ENCODE measurements at regions not wholly inside any gene's neighbourhood (a gene's known extent, or its start where the extent isn't known, plus 50 kb on each side); places are given as distances from the start of the nearest gene placed in this dataset.

DNA sequence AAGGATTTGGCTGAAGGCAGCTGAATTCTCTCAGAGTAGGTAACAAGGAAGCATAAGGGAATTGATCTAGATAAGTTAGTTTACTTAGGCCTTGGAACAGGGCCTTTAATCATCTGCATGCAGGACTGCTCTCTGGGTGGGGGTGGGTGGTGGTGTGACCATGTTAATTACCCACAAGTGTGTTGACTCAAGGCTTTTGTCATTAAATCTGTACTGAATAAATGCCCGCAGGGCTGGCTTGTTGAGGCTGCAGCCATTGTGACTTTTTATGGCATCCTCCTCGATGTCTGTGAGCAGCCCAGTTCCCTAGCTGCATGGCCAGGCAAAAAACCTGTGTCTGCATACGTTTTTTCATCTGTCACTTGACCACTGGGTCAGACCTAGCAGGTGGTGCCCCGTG lies 63.5 kb upstream of the ASCC3 start:
- DNase-seq (ENCODE audit: low spot score): no peak

DNA sequence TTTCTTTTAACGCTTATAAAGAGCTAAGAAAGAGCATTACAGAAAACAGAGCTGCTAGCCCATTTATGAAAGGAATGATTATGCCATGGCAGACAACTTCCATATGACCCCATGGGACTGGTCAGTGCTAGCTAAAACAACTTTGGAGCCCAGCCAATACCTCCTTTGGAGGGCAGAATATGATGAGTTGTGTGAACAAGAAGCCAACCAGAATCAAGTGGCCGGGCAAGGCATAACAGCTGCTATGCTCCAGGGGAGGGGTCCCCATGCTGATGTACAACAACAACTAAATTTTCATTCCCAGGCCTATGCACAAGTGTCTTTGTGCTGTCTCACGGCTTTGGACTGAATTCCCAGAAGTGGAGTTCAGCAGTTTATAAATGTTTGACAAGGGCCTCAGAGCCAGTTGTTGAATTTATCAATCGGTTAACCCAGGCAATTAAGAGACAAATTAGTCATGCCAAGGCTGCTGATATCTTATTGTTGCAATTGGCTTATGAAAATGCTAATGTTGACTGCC lies 65.0 kb upstream of the ASCC3 start:
- no peak for DNase-seq (ENCODE audit: low spot score)

DNA sequence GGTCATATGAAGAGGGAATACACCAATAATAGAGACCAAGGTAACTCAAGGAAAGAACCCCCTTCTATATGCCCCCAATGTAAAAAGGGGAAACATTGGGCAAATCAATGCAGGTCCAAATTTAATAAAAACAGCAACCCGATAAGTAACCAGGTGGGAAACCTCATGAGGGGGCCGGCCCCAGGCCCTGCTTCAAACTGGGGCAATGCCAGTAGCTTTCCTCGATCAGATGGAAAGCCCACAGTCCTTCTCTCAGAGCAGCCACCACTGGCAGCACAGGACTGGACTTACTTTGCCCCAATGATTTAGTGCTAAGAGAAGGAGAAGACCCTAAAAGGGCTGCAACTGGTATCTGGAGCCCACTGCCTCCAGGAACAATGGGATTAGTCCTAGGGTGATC lies 65.6 kb upstream of the ASCC3 start:
- no peak for DNase-seq (ENCODE audit: low spot score)

DNA sequence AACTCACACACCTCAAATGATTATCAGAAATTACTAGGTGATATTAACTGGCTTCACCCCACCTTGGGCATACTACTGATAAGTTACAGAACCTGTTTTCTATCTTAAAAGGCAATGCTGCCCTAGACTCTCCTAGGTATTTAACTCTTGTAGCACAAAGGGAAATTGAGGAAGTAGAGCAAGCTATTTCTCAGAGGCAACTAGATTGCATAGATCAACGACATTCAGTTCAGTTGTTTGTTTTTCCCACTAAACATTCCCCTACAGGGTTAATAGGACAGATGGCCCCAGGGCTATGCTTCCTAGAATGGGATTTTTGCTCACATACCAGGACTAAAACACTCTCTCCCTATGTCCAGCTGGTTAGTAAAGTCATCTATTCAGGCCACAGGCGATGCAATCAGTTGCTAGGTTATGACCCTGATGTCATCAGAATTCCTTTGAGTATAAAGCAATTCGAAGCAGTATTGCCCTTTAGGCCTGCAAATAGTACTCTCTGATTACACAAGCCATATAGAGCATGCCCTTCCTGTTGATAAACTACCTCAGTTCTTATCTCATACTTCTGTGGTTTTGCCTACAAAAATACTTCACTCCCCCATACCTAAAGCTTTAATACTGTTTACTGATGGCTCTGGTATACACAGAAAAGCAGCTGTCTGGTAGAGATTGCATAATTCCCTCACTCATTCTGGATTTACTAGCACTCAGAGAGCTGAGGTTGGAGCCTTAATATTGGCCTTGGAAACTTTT lies 67.4 kb upstream of the ASCC3 start:
- DNase-seq (ENCODE audit: low spot score): no peak

DNA sequence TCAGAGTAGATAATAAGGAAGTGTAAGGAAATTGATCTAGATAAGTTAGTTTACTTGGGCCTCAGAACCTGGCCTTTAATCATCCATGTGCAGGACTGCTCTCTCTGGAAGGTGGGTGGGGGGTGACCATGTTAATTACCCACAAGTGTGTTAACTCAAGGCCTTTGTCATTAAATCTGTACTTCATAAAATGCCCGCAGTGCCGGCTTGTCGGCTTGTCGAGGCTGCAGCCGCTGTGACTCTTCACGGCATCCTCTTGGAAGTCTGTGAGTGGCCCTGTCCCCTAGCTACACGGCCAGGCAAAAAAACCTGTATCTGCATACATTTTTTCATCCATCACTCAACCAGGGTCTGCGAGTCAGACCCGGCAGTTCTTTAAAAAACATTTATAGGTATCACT lies 70.9 kb upstream of the ASCC3 start:
- DNase-seq (ENCODE audit: low spot score): no peak

DNA sequence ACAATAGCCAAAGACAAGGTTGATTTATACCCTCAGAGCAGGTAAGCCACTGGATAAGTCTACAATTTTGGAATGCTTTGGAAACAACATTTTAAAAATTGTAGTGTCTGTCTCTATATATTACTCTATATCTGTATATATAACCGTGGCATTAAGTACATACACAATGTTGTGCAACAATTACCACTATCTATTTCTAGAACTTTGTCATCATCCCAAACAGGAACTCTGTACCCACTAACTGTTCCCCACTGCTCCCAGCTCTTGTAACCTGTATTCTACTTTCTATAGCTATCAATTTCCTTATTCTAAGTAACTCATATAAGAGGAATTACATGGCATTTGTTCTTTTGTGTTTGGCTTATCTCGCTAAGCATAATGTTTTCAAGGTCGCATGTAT lies 78.2 kb upstream of the ASCC3 start:
- no peak for DNase-seq (ENCODE audit: low spot score)

DNA sequence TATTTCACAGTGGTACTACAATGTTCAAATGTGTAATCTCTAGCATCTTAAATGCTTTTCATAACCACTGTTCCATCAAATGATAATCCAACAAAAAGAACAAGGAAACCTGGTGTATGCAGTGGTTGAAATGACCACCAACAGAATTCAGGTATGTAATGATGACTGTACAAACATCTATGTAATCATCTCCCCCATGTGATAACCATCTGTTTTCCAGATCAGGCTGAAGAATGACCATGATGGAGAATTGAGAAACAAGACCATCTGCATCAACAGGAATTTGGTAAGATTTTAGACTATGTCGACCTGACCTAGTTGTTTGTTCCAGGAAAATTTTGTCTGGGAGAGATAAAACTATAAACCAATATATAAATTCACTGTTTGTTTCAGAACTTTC lies 81.3 kb upstream of the ASCC3 start:
- DNase-seq (ENCODE audit: low spot score): no peak

DNA sequence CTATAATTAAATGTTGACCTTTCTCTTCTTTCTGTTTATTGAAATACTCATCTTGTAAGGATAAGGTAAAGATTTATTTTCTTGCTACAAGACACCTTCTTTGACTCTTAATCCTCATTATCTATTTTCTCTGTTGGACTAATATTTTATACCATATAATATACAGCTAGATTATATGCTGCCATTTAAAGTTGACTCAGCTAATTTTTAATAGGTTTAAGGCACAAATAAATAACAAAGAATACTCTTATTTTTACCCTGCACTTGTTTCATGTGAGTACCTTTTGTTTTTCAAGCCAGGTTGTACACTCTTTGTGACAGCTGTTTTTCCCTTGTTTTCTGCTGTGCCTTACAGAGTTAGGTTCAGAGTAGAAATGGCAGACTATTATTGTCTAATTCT lies 83.9 kb upstream of the ASCC3 start:
- no peak for DNase-seq (ENCODE audit: low spot score)

DNA sequence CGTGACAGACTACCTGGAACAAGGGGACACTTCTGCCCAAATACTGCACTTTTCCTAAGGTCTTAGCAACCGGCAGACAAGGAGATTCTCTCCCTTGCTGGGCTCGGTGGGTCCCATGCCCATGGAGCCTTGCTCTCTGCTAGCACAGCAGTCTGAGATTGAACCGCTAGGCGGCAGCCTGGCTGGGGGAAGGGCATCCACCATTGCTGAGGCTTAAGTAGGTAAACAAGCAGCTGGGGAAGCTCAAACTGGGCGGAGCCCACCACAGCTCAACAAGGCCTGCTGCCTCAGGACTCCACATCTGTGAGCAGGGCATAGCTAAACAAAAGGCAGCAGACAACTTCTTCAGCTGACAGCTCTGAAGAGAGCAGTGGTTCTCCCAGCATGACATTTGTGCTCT lies 87.8 kb upstream of the ASCC3 start:
- DNase-seq (ENCODE audit: low spot score): no peak

DNA sequence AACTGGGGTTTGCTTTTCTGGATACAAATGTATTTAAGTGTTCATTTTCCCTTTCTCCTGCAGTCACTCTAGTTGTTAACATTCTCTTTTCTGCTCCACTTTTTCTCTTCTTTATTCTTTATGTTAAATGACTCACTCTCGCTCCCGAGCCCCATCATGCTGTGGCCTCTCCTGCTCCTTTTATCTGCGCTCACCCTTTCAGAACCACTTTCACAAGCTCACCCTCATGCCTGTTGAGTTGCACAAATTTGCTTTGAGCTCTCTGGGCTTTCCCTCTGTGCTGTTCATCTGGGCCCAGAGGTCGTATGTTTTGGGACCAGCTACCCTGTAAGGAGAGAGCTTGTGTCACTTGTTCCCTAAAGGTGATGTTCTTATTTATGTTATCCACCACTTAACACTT lies 98.1 kb upstream of the ASCC3 start:
- DNase-seq (ENCODE audit: low spot score): no peak

DNA sequence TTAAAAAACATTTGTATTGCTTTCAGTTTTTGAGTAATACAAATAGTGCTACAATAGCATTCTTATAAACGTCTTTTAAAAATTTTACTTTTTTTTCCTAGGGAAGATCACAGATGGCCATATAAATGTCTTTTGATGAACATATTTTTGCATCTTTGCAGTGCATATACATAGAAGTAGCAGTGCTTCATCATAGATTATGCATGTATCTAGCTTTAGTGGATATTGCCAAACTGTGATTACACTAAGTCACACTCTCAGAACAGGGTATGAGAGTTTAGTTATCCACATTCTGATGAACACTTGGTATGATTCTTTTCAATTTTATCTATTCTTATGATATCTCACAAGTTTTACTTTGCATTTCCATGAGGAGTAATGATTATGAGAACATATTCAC lies 99.8 kb upstream of the ASCC3 start:
- DNase-seq (ENCODE audit: low spot score): no peak

DNA sequence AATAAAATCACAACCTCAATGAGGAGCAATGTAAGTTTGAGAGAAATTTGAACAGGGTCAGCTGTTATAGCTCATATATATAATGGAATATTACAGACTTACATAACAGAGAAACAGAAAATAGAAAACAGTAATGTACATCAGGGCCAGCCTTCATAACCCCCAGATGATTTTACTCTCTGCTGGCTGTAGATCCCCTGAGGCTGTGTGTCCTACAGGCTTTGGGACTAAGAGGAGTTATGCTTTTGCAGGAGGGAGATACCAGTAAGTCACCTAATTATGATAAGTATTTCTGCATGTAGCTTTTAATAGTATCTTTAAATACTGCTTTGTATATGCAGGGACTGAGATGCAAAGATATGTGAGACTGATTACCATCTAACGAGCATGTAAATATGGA lies 105.8 kb upstream of the ASCC3 start:
- no peak for DNase-seq (ENCODE audit: low spot score)

DNA sequence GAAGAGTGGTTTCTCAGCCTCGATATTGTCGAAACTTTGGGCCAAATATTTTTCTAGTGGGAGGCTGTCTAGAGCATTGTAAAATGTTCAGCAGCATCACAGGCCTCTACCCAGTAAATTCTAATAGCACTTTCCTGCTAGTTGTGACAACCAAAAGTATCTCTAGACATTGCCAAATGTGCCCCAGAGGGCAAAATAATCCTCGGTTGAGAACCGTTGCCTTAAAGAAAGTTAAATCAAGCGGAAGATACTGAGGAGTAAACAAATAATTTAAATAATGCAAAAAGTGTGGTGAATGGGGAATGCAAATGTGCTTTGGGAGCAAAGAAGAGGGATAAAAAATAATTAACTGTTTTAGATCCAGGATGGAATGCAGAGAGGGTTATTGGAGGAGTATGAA lies 106.4 kb upstream of the ASCC3 start:
- no peak for DNase-seq (ENCODE audit: low spot score)

DNA sequence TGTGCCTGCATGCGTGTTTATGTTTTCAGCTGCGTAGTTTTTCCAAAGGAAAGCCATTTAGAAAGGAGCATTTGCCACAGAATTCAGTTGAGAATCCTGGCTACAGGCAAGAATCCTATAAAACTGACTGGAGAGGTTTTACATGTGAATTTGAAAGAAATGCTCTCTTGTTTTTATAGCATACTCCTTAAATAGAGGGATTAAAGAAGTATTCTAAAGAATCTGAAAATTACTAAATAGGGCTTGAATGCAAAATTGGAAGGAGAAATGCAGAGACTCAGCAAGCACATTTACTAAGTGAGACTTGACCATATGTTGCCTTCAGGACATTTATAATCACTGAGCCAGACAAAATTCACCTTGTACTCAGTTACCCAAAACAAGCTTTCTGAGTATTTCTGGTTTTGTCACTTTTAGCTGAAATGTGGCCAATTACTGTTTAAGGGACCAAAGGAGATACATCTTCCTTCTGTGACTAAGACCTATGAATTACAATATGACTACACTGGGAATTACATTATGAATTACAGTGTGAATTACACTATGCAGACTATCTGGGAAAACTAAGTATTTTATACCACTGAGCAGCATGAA lies 107.4 kb upstream of the ASCC3 start:
- no peak for DNase-seq (ENCODE audit: low spot score)

DNA sequence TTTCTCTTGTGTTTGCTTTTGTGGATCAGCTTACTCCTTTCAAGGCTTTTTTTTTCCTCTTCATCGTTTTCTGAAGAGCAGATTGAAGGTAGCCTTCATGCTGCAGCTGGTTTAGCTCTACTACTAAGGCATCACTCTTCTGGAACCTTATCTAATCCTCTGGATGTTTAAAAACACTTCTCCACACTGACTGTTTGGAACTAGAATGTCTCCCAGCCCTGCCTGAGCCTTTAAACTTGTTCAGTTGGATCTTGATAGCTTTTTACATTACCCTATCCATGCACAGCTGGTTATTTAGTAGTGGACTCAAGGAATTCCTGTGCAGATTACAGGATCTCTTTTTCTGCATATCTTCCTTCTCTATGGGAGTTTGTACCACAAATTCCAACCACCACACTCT lies 108.9 kb upstream of the ASCC3 start:
- DNase-seq (ENCODE audit: low spot score): no peak

DNA sequence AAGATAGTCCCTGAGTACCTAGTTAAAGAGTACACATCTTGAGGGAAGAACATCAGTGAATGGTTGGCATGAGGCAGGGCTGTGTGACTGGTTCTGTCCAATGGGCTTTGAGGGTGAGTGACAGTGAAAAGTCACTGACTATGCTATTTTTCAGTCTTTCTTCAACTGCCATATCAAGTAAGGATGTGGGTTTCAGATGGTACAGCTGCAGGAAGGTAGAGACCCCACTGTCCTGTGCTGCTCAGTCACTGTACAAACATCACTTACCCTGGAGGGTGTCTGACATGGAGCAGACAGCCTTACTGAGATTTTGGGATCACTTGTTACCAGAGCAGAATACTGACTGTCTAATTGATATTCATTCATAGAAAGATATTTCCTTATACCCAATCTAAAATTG lies 115.3 kb upstream of the ASCC3 start:
- no peak for DNase-seq (ENCODE audit: low spot score)

DNA sequence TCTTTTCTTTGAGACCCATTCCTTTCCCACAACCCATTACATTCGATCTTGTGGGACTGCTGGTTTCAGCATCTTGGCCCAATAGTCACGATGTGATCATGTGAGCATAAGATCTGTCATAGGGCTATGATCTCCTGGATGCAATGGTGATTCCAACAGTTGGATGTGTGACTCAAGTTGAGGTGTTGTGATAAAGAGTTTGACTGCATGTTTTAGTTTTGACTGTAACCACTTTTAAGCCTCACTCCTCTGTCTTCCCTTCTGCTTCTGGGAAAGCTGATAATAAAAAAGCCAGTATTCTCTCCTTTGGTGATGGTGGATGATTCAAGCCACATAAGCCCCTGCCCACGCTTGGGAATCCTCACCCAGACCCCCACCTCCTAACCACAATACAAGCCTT lies 117.0 kb upstream of the ASCC3 start:
- DNase-seq (ENCODE audit: low spot score): no peak

DNA sequence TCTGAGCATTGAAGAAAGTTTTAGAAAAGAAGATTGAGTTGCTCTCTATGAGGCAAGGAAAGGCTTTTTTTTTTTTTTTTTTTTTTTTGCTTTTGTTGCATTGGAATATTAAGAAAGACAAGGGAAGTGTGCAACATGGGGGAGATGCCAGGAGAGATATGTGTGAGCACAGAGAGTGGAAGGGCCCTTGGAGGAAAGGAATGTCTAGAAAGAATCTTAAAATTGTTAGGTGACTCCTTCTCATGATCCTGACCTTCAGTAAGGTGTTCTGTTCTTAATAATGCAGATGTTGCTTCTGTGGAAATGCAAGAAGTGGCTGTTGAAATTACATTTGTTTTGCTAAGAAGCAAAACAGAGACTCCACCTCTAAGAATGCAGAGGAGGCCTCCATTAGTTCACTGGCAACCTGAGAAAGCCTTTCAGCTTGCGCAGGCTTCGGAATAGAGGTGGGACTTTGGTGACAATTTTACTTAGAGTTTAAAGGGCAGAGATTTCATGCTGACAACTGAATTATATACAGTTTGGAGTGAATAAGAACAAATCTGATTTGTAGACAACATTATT lies 118.0 kb upstream of the ASCC3 start:
- no peak for DNase-seq (ENCODE audit: low spot score)

DNA sequence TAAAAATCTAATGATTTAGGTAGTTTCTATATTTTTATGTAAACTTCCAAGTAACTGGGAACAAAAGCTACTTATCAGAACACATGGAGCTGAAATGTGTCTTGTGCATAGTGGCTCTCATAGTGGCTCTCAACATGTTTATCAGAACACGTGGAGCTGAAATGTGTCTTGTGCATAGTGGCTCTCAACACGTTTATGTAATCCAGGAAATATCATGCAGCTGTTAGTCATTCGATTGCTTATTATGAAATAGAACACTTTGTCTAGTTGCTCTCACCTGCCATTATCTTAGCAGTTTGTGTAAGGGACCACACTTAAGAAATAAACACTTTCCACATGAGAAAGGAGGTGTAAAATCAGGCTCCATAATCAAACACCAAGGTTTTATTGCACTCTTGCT lies 119.2 kb upstream of the ASCC3 start:
- no peak for DNase-seq (ENCODE audit: low spot score)

DNA sequence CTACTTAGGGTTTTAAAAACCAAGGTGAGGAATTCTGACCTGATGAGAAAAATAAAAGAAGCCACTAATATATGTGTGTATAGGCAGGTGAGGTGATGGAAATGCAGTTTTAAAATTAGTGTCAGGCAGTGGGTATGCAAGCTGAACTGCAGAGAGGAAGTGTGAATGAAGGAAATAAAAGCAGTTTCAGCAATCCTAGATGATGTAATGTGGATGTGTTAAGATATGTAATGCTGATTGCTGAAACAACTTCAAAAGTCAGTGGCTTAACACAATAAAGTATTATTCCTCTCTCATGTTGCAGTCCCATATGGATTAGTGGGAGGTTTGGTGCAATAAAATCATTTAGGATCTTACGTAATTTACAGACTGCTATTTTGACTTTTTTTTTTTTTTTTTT lies 119.9 kb upstream of the ASCC3 start:
- DNase-seq (ENCODE audit: low spot score): no peak

DNA sequence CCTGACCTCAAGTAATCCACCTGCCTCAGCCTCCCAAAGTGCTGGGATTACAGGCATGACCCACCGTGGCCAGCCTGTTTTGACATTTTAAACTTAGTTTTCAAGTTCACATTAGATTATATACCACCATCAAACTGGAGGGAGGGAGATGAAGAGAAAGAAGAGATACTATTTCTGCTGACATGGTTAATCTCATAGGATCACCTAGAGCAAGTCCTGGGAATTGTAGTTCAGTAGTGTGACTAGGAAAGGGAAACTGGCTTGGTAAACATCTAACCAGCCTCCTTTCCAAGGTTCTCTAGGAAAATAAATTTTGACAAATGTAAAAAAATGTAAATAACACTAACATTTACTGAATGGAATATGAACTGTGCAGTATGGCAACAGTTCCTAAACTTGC lies 120.5 kb upstream of the ASCC3 start:
- no peak for DNase-seq (ENCODE audit: low spot score)

DNA sequence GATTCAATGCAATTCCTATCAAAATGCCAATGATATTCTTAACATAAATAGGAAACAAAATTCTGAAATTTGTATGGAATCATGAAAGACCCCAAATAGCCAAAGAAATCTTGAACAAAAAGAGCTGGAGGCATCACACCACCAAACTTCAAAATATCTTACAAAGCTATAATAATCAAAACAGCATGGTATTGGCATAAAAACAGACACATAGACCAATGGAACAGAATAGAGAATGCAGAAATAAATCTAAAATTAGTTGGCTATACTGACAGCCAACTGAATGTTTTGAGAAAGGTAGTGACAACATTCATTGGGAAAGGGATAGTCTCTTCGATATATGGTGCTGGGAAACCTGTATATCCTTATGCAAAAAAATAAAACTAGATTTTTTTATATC lies 121.9 kb upstream of the ASCC3 start:
- DNase-seq (ENCODE audit: low spot score): no peak

DNA sequence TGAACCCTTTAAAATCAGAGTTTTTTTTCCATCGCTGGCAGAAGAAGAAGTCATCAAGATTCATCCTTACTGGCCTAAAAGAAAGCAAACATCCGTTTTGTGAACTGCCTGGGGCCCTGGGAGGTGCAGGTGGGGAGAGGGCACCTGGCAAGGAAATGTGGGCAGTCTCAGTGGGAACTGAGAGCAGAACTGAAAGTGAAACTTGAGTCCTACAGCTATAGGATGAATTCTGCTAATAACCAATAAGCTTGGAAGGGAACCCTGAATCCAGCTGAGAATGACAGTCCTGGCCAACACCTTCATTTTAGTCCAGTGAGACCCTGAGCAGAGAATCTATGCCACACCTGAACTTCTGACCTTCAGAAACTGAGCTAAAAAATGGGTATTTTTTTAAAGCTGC lies 130.1 kb upstream of the ASCC3 start:
- DNase-seq (ENCODE audit: low spot score): no peak
